Right lung (tissue), 2 donors: ENCODE measurements at regions not wholly inside any gene's neighbourhood (a gene's known extent, or its start where the extent isn't known, plus 50 kb on each side); places are given as distances from the start of the nearest gene placed in this dataset.
A peak's percentile ranks its signal among the peaks of the same experiment; 100 is the strongest.

Source experiments
- DNase-seq, 2 donors: peaks; one replicate each; pipeline ENCODE4 v3.0.0-alpha.2; 2013

DNA sequence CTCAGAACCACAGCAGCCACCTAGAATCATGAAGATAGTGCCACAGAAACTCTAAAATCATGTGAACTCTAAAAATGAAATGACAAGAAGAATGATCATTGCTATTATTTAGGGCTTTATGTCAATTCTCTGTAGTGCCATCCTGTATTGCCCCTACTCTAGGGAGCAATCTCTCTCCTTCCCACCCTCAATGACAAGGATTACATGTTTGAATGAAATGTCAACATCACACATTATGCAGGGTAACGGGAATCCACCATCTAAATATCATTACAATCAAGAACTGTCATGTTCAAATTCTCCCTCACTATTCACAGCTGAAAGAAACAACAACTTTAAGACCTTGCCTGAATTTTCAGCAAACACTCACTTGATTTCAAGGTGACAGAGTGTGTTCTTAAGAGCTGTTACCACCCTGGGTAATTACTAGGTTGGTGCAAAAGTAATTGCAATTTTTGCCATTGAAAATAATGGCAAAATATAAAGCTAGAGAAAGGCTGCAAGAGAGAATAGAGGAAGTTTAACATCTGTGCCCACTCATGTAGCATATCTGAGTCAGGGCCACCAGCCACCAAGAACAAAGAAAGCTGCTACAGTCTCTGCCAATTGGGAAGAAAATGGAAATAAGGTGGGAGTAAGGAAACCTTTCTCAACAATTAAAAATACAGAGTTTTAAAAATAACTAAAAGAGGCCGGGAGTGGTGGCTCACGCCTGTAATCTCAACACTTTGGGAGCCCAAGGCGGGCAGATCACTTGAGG is 112.8 kb upstream of the PSMD7 start:
- DNase-seq, result no peak

DNA sequence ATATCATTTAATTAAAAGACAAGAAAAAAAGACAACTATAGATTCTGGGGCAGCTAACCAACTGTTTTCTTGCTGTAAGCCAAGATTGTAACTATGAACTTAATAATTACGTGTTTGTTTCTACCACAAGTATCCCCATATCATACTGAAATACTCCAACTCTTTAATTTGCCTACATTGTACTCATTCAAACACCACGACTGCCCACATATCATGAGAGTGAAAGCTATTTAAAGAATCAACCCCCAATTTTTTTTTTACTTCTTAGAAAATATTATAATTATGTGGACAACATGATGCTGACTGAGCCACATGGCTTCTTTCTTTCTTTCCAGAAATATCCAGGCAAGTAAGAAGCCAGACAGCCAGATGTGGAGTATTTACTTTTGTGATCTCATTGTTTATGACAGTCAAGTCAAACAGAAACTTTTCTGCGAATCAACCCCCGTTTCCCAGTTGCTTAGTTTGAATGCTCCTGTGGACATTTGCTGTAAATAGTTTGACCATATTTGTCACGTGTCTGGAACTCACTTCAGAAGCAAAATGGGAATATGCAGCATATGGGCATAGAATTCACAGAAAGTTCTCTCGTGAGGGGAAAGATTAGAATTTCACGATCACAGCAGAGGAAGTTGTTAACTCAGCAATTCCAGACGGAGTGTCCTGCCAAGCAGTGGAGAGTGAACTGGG is 126.8 kb upstream of the PSMD7 start:
- peak; percentile 76 to 85 for DNase-seq

GRCh38 chr16:74169066-74169465 is 127.5 kb upstream of the PSMD7 start:
- DNase-seq, result peak; percentile 21 to 31

DNA sequence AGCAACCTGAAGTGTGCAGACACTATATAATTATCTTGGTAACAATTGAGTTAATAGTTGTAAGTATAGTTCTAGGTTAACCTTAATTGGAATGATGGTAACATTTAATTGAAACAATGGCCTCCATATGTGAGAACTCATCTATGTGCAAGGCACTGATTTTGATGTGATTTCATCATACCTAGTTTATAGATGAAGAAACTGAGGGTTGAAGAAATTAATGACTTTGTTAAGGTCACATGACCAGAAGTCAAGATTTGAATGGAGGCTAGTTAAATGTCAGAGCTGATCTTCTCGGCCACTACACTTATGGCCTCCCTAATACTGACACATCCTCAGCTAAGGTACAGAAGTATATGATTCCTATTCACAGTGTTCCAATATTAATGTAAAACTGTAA is 128.2 kb upstream of the PSMD7 start:
- no peak for DNase-seq

DNA sequence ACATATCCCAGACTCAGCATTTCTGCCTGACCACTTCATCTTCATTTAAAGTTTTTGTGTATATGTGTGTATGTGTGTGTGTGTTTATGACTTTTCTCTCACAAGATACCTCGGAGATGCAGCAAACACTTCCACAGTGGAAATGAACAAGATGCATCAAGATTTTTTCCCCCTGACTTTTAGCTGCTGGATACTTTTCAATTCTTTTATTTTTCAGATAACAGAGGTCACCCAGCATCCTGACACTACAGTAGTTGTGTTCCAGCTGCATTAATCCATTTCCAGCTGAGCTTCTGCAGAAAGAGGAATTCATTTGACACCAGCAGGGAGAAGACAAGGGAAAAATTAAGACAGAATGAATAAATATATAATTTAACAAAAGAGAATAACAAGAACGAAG is 130.2 kb upstream of the PSMD7 start:
- no peak for DNase-seq

- DNase-seq, result no peak
Measured at GRCh38 chr16:74165566-74166080, 131.0 kb upstream of the PSMD7 start.

- DNase-seq, result no peak
Measured at GRCh38 chr16:74160759-74161158, 135.9 kb upstream of the PSMD7 start.

DNA sequence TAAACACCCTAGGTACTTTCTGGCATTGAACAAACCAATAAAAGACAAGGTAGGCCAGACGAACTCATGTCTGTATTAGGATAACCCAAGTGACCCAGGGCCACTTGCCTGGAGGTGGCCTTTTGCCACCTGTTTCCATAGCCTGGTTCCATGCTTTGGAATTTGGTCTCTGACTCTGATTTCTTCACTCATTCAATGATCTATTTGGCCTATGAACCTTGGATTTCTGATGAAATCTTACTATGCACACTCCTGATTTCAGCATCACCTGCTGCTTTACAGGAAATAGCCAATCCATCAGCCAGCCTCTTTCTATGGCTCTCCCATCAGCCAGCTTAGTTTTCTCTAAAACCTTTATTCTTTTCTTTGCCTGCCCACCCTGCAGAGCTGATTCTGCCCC is 142.8 kb upstream of the PSMD7 start:
- DNase-seq, result no peak

GRCh38 chr16:74146643-74147042 is 150.0 kb upstream of the PSMD7 start:
- DNase-seq, result no peak

- DNase-seq, result no peak
Measured at GRCh38 chr16:74143171-74143570, 153.4 kb upstream of the PSMD7 start.

GRCh38 chr16:74141015-74141414 is 155.6 kb upstream of the PSMD7 start:
- no peak for DNase-seq

GRCh38 chr16:74140557-74140956 is 156.1 kb upstream of the PSMD7 start:
- DNase-seq, result no peak

DNA sequence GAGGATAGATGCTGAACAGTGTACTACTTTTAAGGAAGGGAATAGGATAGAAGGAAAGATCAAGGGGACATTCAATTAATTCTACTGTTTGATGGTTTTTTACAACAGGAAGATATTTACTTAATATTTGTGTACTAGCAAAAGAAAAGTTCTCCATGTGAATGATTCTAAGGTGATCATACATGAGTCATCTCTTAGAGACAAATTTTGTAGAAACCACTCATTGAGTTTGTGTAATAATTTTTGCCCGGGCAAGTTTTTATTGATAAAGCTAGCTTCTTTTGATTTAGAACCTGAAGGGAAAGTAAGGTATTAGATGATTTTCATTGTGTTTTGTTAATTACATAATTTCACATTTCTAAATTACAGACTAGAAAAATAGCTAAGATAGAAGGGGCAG is 172.8 kb upstream of the PSMD7 start:
- DNase-seq, result no peak

DNA sequence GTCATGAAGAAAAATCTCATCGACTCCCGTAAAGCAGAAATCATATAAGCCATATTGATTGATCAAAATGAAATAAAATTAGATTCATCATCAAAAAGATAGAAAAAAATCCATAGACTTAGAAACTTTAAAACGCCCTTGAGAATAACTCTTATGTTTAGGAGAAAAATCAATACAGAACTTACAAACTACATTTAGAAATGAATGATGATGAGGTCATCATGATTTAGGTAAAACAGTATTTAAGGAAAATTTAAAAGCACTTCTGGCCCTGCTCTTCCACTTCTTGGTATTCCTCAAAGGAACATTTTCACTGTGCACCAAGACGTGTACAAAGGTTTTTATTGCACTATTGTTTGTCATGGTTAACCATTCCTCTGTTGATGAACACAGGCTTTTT is 173.4 kb upstream of the PSMD7 start:
- no peak for DNase-seq

- DNase-seq, result no peak
Measured at GRCh38 chr16:74117798-74118197, 178.8 kb upstream of the PSMD7 start.

GRCh38 chr16:74113545-74113944 is 183.1 kb upstream of the PSMD7 start:
- DNase-seq, result no peak

DNA sequence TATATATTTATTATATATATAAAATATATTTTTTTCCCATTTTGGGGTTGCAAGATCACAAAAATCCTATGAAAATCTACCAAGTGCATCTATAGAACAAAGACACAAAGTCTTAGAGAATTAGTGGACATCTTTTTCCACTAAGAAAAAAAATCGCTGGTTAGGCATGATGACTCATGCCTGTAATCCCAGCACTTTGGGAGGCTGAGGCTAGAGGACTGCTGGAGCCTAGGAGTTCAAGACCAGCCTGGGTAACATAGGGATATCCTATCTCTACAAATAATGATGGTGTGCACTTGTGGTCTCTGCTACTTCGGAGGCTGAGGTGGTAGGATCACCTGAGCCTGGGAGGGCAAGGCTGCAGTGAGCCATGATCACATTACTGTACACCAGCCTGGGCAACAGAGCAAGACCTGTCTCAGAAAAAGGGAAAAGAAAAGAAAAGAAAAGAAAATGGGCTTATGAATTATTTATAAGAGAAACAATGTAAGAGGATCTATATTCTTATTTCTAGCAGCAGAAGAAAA is 185.1 kb upstream of the PSMD7 start:
- no peak for DNase-seq

DNA sequence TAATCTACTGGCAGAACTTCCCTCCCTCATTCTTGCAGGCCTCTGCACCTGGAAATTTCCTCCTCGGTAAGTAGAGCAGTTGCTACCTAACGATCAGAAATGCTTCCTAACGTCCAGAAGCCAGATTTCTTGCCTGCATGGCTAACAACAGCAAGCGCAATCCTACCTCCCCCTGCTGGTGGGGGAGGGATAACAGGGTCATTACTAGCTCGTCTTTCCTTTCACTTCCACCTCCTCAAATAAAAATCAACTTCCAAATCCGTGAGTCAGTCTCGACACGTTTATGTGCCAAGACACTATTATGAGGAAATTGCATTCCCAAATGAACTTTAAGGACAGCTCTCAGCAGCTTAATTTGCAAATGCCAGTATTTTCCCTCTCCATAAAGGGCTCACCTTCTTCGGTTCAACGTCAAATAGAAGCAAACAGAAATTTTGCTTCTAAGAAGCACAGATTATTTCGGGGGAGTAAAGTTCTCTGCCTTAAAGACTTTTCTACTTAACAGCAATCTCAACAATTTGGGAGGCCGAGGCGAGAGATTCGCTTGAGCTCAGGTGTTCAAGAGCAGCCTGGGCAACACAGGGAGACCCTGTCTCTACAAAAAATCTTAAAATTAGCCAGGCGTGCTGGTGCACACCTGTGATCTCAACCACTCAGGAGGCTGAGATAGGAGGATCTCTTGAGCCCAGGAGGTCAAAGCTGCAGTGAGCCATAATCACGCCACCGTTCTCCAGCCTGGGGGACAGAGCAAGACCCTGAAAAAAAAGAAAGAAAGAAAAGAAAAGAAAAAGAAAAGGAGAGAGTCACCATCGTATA is 188.6 kb upstream of the PSMD7 start:
- peak in 1 of 2 donors; percentile 11 for DNase-seq

DNA sequence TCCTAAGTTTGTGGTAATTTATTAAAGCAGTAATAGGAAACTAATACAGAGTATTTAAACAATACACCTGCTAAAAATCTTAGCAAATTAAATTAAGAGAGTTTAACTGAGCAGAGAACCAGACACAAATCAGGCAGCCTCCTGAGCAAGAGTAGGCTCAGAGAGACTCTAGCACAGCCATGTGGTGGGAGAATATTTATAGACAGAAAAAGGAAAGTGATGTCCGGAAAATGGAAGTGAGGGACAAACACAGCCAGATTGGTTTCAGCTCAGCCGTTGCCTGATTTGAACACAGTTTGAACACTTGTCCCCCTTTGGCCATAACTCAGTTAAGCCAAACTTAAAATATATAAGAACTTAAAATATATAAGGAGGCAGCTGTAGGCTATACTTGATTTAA is 192.6 kb upstream of the PSMD7 start:
- DNase-seq, result no peak

GRCh38 chr16:74101379-74102137 is 195.1 kb upstream of the PSMD7 start:
- DNase-seq, result no peak
